Keratinocyte (primary cell): ENCODE measurements at regions not wholly inside any gene's neighbourhood (a gene's known extent, or its start where the extent isn't known, plus 50 kb on each side); places are given as distances from the start of the nearest gene placed in this dataset.

Source experiments
- DNase-seq: peaks from one replicate; pipeline ENCODE4 v3.0.0-alpha.2; 2011; ENCODE audit warnings: low read depth, missing footprints, low spot score
- FAIRE-seq: peaks from 2 replicates; lab custom pipeline; 2011; peaks lifted over from hg19 to GRCh38; lab: Jason Lieb, UNC
- H2AFZ ChIP-seq: 2 replicates; pipeline ENCODE4 v1.6.0; 2012; ENCODE audit warnings: low read length, control low read depth, inconsistent platforms; ENCODE audit not compliant: control insufficient read depth
- H3K27ac ChIP-seq: 2 replicates; pipeline ENCODE4 v1.5.1; 2011; ENCODE audit warnings: low read length; ENCODE audit not compliant: control insufficient read depth, insufficient read depth
- H3K27me3 ChIP-seq: 3 replicates; pipeline ENCODE4 v1.6.0; 2011; ENCODE audit warnings: low read length; ENCODE audit not compliant: control insufficient read depth, insufficient read depth; ENCODE audit errors: extremely low read depth
- H3K36me3 ChIP-seq, 2 experiments: 2 replicates in 1 of 2; 3 replicates in 1 of 2; pipeline ENCODE4 v1.5.1; 2011; ENCODE audit warnings: low read length in 2 of 2, mild to moderate bottlenecking in 1 of 2; ENCODE audit not compliant: control insufficient read depth in 2 of 2, insufficient read depth in 2 of 2; ENCODE audit errors: extremely low read depth in 1 of 2
- H3K4me1 ChIP-seq: 3 replicates; pipeline ENCODE4 v1.5.1; 2011; ENCODE audit warnings: low read length; ENCODE audit not compliant: control insufficient read depth, insufficient read depth; ENCODE audit errors: extremely low read depth
- H3K4me2 ChIP-seq: 3 replicates; pipeline ENCODE4 v1.6.0; 2011; ENCODE audit warnings: low read depth, low read length; ENCODE audit not compliant: control insufficient read depth, insufficient read depth; ENCODE audit errors: extremely low read depth
- H3K4me3 ChIP-seq, 3 experiments: fragments of 200-600 bp in 1 of 3; sonication (generic) in 1 of 3; 2 replicates in 2 of 3; 3 replicates in 1 of 3; pipeline ENCODE4 v1.5.1; 2011 to 2016; ENCODE audit warnings: low read length in 3 of 3, mild to moderate bottlenecking in 3 of 3, control low read depth in 2 of 3, inconsistent platforms in 1 of 3, low read depth in 1 of 3, mixed read lengths in 1 of 3, mixed run types in 1 of 3, moderate library complexity in 1 of 3; ENCODE audit not compliant: control insufficient read depth in 2 of 3, insufficient read depth in 2 of 3; ENCODE audit errors: extremely low read depth in 1 of 3
- H3K79me2 ChIP-seq: 2 replicates; pipeline ENCODE4 v1.6.0; 2012; ENCODE audit warnings: low read length; ENCODE audit not compliant: control insufficient read depth, insufficient read depth
- H3K9ac ChIP-seq: 3 replicates; pipeline ENCODE4 v1.6.0; 2011; ENCODE audit warnings: low read length; ENCODE audit not compliant: control insufficient read depth, insufficient read depth; ENCODE audit errors: extremely low read depth
- H3K9me1 ChIP-seq: 3 replicates; pipeline ENCODE4 v1.6.0; 2011; ENCODE audit warnings: low read length; ENCODE audit not compliant: control insufficient read depth, insufficient read depth; ENCODE audit errors: extremely low read depth
- H3K9me3 ChIP-seq: 2 replicates; pipeline ENCODE4 v1.5.1; 2012; ENCODE audit warnings: low read depth, low read length; ENCODE audit not compliant: control insufficient read depth
- H4K20me1 ChIP-seq: 3 replicates; pipeline ENCODE4 v1.6.0; 2011; ENCODE audit warnings: low read length; ENCODE audit not compliant: control insufficient read depth, insufficient read depth; ENCODE audit errors: extremely low read depth
- CTCF ChIP-seq, 3 experiments: IDR thresholded peaks in 1 of 3; conservative IDR thresholded peaks in 1 of 3; optimal IDR thresholded peaks in 1 of 3; 2 replicates in 2 of 3; 3 replicates in 1 of 3; pipeline versions ENCODE3 to v1.5.1; 2011; ENCODE audit warnings: low read length in 3 of 3, mild to moderate bottlenecking in 3 of 3, moderate library complexity in 2 of 3, control low read depth in 1 of 3, inconsistent platforms in 1 of 3; ENCODE audit not compliant: insufficient read depth in 2 of 3; ENCODE audit errors: extremely low read depth in 1 of 3
- EZH2 ChIP-seq: IDR thresholded peaks from one replicate; pipeline ENCODE4 v1.6.1; 2012; ENCODE audit warnings: inconsistent platforms, mild to moderate bottlenecking, low read length, moderate library complexity
- dilution Hi-C: fragments of 300-500 bp; cut with MboI; formaldehyde crosslinking; loops from one replicate; pipeline ENCODE4 v1.7.0; 2020; ENCODE audit warnings: low sequenced_read_pairs; ENCODE audit not compliant: extremely low pct_ligation_motif_present

GRCh38 chr13:80988391-80989151 lies 647.6 kb upstream of the SPRY2 start:
- no peaks in the 10 kb centered on the region for H3K36me3 ChIP-seq
- no peak overlapping the region for H2AFZ ChIP-seq
- H3K9me3 ChIP-seq = no peaks in the 10 kb centered on the region
- dilution Hi-C loops = no loop called here
- H3K9me1 ChIP-seq = no peaks in the 10 kb centered on the region
- FAIRE-seq (no peak), DNase-seq (no peak)
- no peaks in the 10 kb centered on the region for H3K27me3 ChIP-seq
- H4K20me1 ChIP-seq = no peaks in the 10 kb centered on the region
- no peaks in the 10 kb centered on the region for H3K4me1 ChIP-seq
- no peak overlapping the region for H3K9ac ChIP-seq
- no peak for TF ChIP-seq EZH2
- TF ChIP-seq CTCF (optimal IDR thresholded peaks at IDR 0.05 in 1 of 3, IDR thresholded peaks at IDR 0.05 in 1 of 3, conservative IDR thresholded peaks at IDR 0.05 in 1 of 3; ENCODE audit: extremely low read depth in 1 of 3, insufficient read depth in 2 of 3, low read length in 3 of 3) = no peak
- no peaks in the 10 kb centered on the region for H3K79me2 ChIP-seq
- no peak overlapping the region for H3K27ac ChIP-seq
- no peak overlapping the region for H3K4me2 ChIP-seq
- no peak overlapping the region for H3K4me3 ChIP-seq

- FAIRE-seq (peak; percentile 84), DNase-seq (peak; percentile 11)
- H3K79me2 ChIP-seq = no peaks in the 10 kb centered on the region
- H3K4me1 ChIP-seq = no peaks in the 10 kb centered on the region
- H2AFZ ChIP-seq = no peak overlapping the region
- H3K27me3 ChIP-seq = no peaks in the 10 kb centered on the region
- no peaks in the 10 kb centered on the region for H4K20me1 ChIP-seq
- dilution Hi-C loops = no loop called here
- no peak overlapping the region for H3K27ac ChIP-seq
- no peak overlapping the region for H3K4me2 ChIP-seq
- no peaks in the 10 kb centered on the region for H3K9me3 ChIP-seq
- H3K36me3 ChIP-seq = no peaks in the 10 kb centered on the region
- no peak for TF ChIP-seq EZH2
- peak; percentile 76 to 90 (median 80) for TF ChIP-seq CTCF (optimal IDR thresholded peaks at IDR 0.05 in 1 of 3, IDR thresholded peaks at IDR 0.05 in 1 of 3, conservative IDR thresholded peaks at IDR 0.05 in 1 of 3; ENCODE audit: extremely low read depth in 1 of 3, insufficient read depth in 2 of 3, low read length in 3 of 3)
- no peaks in the 10 kb centered on the region for H3K9me1 ChIP-seq
- H3K9ac ChIP-seq = no peak overlapping the region
- H3K4me3 ChIP-seq = no peak overlapping the region
These were observed 638.2 kb upstream of the SPRY2 start for GRCh38 chr13:80979035-80979641.
